ENCODE measurements at regions not wholly inside any gene's neighbourhood (a gene's known extent, or its start where the extent isn't known, plus 50 kb on each side); places are given as distances from the start of the nearest gene placed in this dataset.

DNA sequence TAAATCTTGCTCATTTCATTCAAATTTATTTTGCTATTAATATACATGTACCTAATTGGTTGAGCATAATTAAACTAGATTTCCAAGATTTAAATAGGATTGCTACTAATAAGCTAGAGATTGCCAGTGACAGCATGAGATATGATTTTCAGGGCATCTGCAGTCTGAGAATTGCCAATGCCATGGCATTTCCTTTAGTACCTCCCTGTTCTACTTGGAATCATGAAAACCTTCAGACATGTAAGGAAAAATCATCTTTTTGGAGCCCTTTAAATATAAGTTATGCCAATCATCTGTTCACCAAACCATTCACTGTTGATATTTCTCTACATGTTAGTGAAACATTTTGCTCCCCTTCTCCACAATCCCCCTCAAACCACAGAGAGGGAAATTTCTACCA lies 691.4 kb downstream of the DNAH5 start:
- Histone ChIP-seq H2BK5ac (ENCODE audit: low read depth, low read length, poor library complexity) (no peak overlapping the region), H2BK12ac (ENCODE audit: low read length) (no peak overlapping the region), H3K9ac (ENCODE audit: low read length) (no peak overlapping the region), H3K4ac (ENCODE audit: low read depth, low read length) (no peak overlapping the region), H3K23ac (ENCODE audit: low read length) (no peak overlapping the region), H4K91ac (ENCODE audit: low read depth, low read length) (no peak overlapping the region), H2AK5ac (ENCODE audit: low read length) (no peak overlapping the region), H3K79me1 (ENCODE audit: low read length) (no peaks in the 10 kb centered on the region), H3K4me1 (ENCODE audit: control insufficient read depth in 1 of 2, insufficient read depth in 2 of 2, low read length in 2 of 2) (peaks cover 3% of the 10 kb centered on the region in 2 experiments), H3K27me3 (ENCODE audit: insufficient read depth, low read length) (no peaks in the 10 kb centered on the region), H3K27ac (ENCODE audit: low read depth, low read length) (no peak overlapping the region), H2BK120ac (ENCODE audit: insufficient read depth, low read length, poor library complexity) (no peak overlapping the region), H3K18ac (ENCODE audit: low read length) (no peak overlapping the region), H3K4me3 (ENCODE audit: low read depth, low read length) (no peak overlapping the region), H4K12ac (ENCODE audit: low read depth, low read length) (no peak overlapping the region), H4K8ac (ENCODE audit: low read depth, low read length) (no peak overlapping the region), H3K4me2 (ENCODE audit: low read length) (no peak overlapping the region), H3K36me3 (ENCODE audit: control insufficient read depth in 1 of 2, insufficient read depth in 2 of 2, low read length in 2 of 2) (no peaks in the 10 kb centered on the region), H3K79me2 (ENCODE audit: control insufficient read depth, insufficient read depth, low read length, poor library complexity) (no peaks in the 10 kb centered on the region), H3K9me3 (ENCODE audit: insufficient read depth, low read depth, low read length) (no peaks in the 10 kb centered on the region), H3K14ac (ENCODE audit: low read length) (no peak overlapping the region), H2AFZ (ENCODE audit: insufficient read depth, low read length, poor library complexity) (no peak overlapping the region)
- no peak for DNase-seq

GRCh38 chr5:13252699-13253098 lies 691.8 kb downstream of the DNAH5 start:
- Histone ChIP-seq H3K79me1 (ENCODE audit: low read length) (no peaks in the 10 kb centered on the region), H4K8ac (ENCODE audit: low read depth, low read length) (no peak overlapping the region), H3K4ac (ENCODE audit: low read depth, low read length) (no peak overlapping the region), H2BK5ac (ENCODE audit: low read depth, low read length, poor library complexity) (no peak overlapping the region), H2BK12ac (ENCODE audit: low read length) (no peak overlapping the region), H3K9me3 (ENCODE audit: insufficient read depth, low read depth, low read length) (no peaks in the 10 kb centered on the region), H4K91ac (ENCODE audit: low read depth, low read length) (no peak overlapping the region), H2AFZ (ENCODE audit: insufficient read depth, low read length, poor library complexity) (no peak overlapping the region), H3K36me3 (ENCODE audit: control insufficient read depth in 1 of 2, insufficient read depth in 2 of 2, low read length in 2 of 2) (no peaks in the 10 kb centered on the region), H3K79me2 (ENCODE audit: control insufficient read depth, insufficient read depth, low read length, poor library complexity) (no peaks in the 10 kb centered on the region), H2BK120ac (ENCODE audit: insufficient read depth, low read length, poor library complexity) (no peak overlapping the region), H3K9ac (ENCODE audit: low read length) (no peak overlapping the region), H2AK5ac (ENCODE audit: low read length) (no peak overlapping the region), H3K4me1 (ENCODE audit: control insufficient read depth in 1 of 2, insufficient read depth in 2 of 2, low read length in 2 of 2) (peaks cover 3% of the 10 kb centered on the region in 2 experiments), H4K12ac (ENCODE audit: low read depth, low read length) (no peak overlapping the region), H3K18ac (ENCODE audit: low read length) (no peak overlapping the region), H3K4me2 (ENCODE audit: low read length) (no peak overlapping the region), H3K27ac (ENCODE audit: low read depth, low read length) (no peak overlapping the region), H3K23ac (ENCODE audit: low read length) (no peak overlapping the region), H3K14ac (ENCODE audit: low read length) (no peak overlapping the region), H3K4me3 (ENCODE audit: low read depth, low read length) (no peak overlapping the region), H3K27me3 (ENCODE audit: insufficient read depth, low read length) (no peaks in the 10 kb centered on the region)
- no CpG with 5 or more reads among the region's 5 CpGs for WGBS (ENCODE audit: extremely low coverage, insufficient coverage, insufficient read length)
- DNase-seq: no peak

DNA sequence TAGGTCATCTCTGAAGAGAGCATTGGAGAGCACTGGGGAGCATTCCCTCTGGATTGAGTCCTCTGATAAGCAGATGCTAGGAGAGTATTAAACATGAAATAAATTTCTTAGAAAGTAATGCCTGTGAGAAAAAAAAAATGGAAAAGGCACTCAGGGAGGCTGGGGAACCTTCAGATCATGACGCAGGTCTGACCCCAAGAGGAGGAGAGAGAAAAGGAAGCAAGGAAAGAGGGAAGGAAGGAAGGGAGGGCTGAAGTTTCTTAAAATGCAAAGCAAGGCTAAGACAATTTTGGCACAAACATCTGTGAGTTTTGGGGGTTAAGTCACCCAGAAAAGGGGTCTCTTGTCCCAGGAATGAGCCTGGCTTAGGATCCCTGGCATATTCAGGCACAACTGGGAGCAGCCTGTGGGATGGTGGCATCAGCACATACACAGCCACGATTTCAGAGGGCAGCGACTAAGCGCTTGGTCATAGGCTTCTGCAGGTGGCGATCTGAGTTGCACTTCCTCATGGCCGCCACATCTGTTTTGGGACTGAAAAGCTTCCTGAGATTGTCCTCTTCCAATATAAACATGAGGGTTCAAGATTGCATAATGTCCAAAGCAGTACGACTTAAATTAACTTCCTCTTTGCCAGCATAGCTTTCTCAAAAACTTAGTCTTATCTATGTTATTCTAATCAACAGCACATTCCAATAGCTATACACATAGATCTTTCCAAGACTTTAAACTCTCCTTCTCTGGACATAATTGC lies 692.7 kb downstream of the DNAH5 start:
- H2BK12ac ChIP-seq (ENCODE audit: low read length): peak overlapping the region; percentile 76
- H3K4me2 ChIP-seq (ENCODE audit: low read length): no peak overlapping the region
- no peak overlapping the region for H3K14ac ChIP-seq (ENCODE audit: low read length)
- H2AK5ac ChIP-seq (ENCODE audit: low read length): no peak overlapping the region
- H2BK5ac ChIP-seq (ENCODE audit: low read depth, low read length, poor library complexity): no peak overlapping the region
- no peak overlapping the region for H4K91ac ChIP-seq (ENCODE audit: low read depth, low read length)
- H2AFZ ChIP-seq (ENCODE audit: insufficient read depth, low read length, poor library complexity): no peak overlapping the region
- no peaks in the 10 kb centered on the region for H3K27me3 ChIP-seq (ENCODE audit: insufficient read depth, low read length)
- H4K8ac ChIP-seq (ENCODE audit: low read depth, low read length): no peak overlapping the region
- H3K18ac ChIP-seq (ENCODE audit: low read length): no peak overlapping the region
- peak; percentile 54 to 65 for DNase-seq
- no peak overlapping the region for H3K4me3 ChIP-seq (ENCODE audit: low read depth, low read length)
- peak overlapping the region; percentile 21 for H3K27ac ChIP-seq (ENCODE audit: low read depth, low read length)
- no peak overlapping the region for H4K12ac ChIP-seq (ENCODE audit: low read depth, low read length)
- H3K9me3 ChIP-seq (ENCODE audit: insufficient read depth, low read depth, low read length): no peaks in the 10 kb centered on the region
- peaks cover 3% of the 10 kb centered on the region in 2 experiments for H3K4me1 ChIP-seq (ENCODE audit: control insufficient read depth in 1 of 2, insufficient read depth in 2 of 2, low read length in 2 of 2)
- H3K4ac ChIP-seq (ENCODE audit: low read depth, low read length): no peak overlapping the region
- H3K79me2 ChIP-seq (ENCODE audit: control insufficient read depth, insufficient read depth, low read length, poor library complexity): no peaks in the 10 kb centered on the region
- no peaks in the 10 kb centered on the region for H3K36me3 ChIP-seq (ENCODE audit: control insufficient read depth in 1 of 2, insufficient read depth in 2 of 2, low read length in 2 of 2)
- no peaks in the 10 kb centered on the region for H3K79me1 ChIP-seq (ENCODE audit: low read length)
- no CpG with 5 or more reads among the region's 7 CpGs for WGBS (ENCODE audit: extremely low coverage, insufficient coverage, insufficient read length)
- peak overlapping the region; percentile 11 for H2BK120ac ChIP-seq (ENCODE audit: insufficient read depth, low read length, poor library complexity)
- no peak overlapping the region for H3K23ac ChIP-seq (ENCODE audit: low read length)
- no peak overlapping the region for H3K9ac ChIP-seq (ENCODE audit: low read length)

DNA sequence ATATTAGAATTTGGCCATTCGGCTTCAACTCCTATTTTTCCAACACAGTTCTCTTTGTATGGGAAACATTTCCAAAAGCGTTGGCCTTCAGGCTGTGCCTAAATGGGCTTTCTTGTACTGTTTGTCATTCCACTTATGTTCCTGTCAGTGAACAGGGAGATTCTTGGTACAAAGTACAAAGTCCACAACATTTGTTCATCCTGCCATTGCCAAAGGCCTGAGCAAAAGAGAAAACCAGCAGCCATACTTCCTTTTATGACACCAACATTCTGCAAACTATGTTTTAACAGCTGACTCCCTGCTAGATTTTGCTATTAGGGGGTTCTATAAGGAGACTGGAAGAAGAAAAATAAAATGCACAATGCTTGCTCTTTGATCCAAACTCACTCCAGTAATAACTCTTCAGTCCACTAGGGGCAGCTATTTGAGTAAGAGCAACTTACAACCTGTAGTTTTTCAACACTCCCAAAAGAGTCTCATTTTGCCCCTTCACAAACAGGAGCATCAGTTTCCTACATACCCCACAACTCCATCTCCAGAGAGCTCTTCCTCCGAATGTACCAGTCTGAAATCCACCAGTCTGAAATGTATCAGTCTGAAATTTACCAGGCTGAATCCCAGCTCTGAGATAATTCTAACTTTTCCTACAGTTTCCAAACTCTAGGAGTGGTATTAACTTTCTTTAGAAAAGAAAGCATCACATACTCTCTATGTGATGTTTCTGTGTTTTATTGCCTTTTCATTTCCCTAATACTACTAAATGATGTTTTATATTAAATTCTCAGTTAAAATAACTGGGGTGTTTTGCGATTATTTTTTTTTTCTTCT lies 693.8 kb downstream of the DNAH5 start:
- Histone ChIP-seq H3K9ac (ENCODE audit: low read length) (no peak overlapping the region), H4K91ac (ENCODE audit: low read depth, low read length) (no peak overlapping the region), H2BK120ac (ENCODE audit: insufficient read depth, low read length, poor library complexity) (no peak overlapping the region), H2BK12ac (ENCODE audit: low read length) (no peak overlapping the region), H3K4ac (ENCODE audit: low read depth, low read length) (no peak overlapping the region), H3K9me3 (ENCODE audit: insufficient read depth, low read depth, low read length) (no peaks in the 10 kb centered on the region), H3K79me1 (ENCODE audit: low read length) (no peaks in the 10 kb centered on the region), H3K4me1 (ENCODE audit: control insufficient read depth in 1 of 2, insufficient read depth in 2 of 2, low read length in 2 of 2) (peaks cover 3% of the 10 kb centered on the region in 2 experiments), H3K4me3 (ENCODE audit: low read depth, low read length) (no peak overlapping the region), H2AFZ (ENCODE audit: insufficient read depth, low read length, poor library complexity) (no peak overlapping the region), H3K79me2 (ENCODE audit: control insufficient read depth, insufficient read depth, low read length, poor library complexity) (no peaks in the 10 kb centered on the region), H4K12ac (ENCODE audit: low read depth, low read length) (no peak overlapping the region), H3K27me3 (ENCODE audit: insufficient read depth, low read length) (no peaks in the 10 kb centered on the region), H4K8ac (ENCODE audit: low read depth, low read length) (no peak overlapping the region), H3K14ac (ENCODE audit: low read length) (no peak overlapping the region), H3K27ac (ENCODE audit: low read depth, low read length) (no peak overlapping the region), H3K36me3 (ENCODE audit: control insufficient read depth in 1 of 2, insufficient read depth in 2 of 2, low read length in 2 of 2) (no peaks in the 10 kb centered on the region), H3K18ac (ENCODE audit: low read length) (no peak overlapping the region), H3K23ac (ENCODE audit: low read length) (no peak overlapping the region), H3K4me2 (ENCODE audit: low read length) (no peak overlapping the region), H2BK5ac (ENCODE audit: low read depth, low read length, poor library complexity) (no peak overlapping the region), H2AK5ac (ENCODE audit: low read length) (no peak overlapping the region)
- no CpG with 5 or more reads among the region's 4 CpGs for WGBS (ENCODE audit: extremely low coverage, insufficient coverage, insufficient read length)
- peak in 1 of 2 donors; percentile 32 for DNase-seq

Data from trophoblast cell (in vitro differentiated cells and primary cell).